Ascending aorta (tissue), 2 donors: ENCODE measurements at regions not wholly inside any gene's neighbourhood (a gene's known extent, or its start where the extent isn't known, plus 50 kb on each side); places are given as distances from the start of the nearest gene placed in this dataset.

ENCODE experiments used
- DNase-seq, 2 donors: peaks; one replicate each; pipeline ENCODE4 v3.0.0-alpha.2; 2019; ENCODE audit warnings: low spot score in 2 of 2
- H3K27ac ChIP-seq, 2 donors: fragments of 200-600 bp; sonication (generic); one replicate each; pipeline ENCODE4 v1.5.1; 2016 to 2017; ENCODE audit warnings: mild to moderate bottlenecking in 1 of 2
- H3K27me3 ChIP-seq: fragments of 200-600 bp; sonication (generic); one replicate; pipeline ENCODE4 v1.5.1; 2017
- H3K36me3 ChIP-seq, 2 donors: fragments of 200-600 bp; sonication (generic); one replicate each; pipeline ENCODE4 v1.5.1; 2016
- H3K4me1 ChIP-seq, 2 donors: fragments of 200-600 bp; sonication (generic); one replicate each; pipeline ENCODE4 v1.5.1; 2016 to 2017; ENCODE audit warnings: mild to moderate bottlenecking in 1 of 2
- H3K4me3 ChIP-seq, 2 donors: fragments of 200-600 bp; sonication (generic); one replicate each; pipeline ENCODE4 v1.5.1; 2016 to 2017; ENCODE audit warnings: mild to moderate bottlenecking in 1 of 2
- H3K9me3 ChIP-seq, 2 donors: fragments of 200-600 bp; sonication (generic); one replicate each; pipeline ENCODE4 v1.5.1; 2016
- intact Hi-C: fragments of 100-400 bp; cut with DNase I; formaldehyde crosslinking; loops from one replicate; pipeline ENCODE4 v1.15.1; 2023
- TF ChIP-seq, protein P1 (sequence below), 3 experiments: fragments of 200-600 bp in 2 of 3; fragments of 450-650 bp in 1 of 3; sonication (generic) in 2 of 3; IDR thresholded peaks; one replicate each; pipeline ENCODE4 v1.5.1; 2016 to 2019; ENCODE audit warnings: antibody characterized with exemption in 3 of 3, mild to moderate bottlenecking in 1 of 3, moderate library complexity in 1 of 3

DNA sequence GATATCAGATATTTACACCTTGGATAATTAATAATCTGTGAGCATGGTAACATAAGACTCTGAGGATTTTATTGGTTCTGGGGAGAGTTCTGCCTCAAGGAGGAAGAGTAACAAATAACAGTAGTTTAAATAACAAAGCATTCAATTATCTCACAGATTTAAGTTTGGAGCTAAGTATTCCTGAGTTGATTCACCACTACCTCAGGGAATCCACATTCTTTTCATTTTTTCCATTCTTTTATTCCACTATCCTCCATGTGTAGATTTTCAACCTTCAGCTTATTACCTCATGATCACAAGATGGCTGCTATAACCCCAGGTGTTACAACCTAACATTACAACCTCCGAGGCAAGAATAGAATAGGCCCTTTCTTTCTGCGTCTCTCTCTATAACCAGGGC is 252.2 kb upstream of the TOX3 start:
- DNase-seq = no peak
- Histone ChIP-seq H3K27me3 (no peaks in the 10 kb centered on the region), H3K27ac (no peak overlapping the region), H3K4me1 (no peaks in the 10 kb centered on the region), H3K4me3 (no peak overlapping the region), H3K9me3 (no peaks in the 10 kb centered on the region), H3K36me3 (no peaks in the 10 kb centered on the region)
- intact Hi-C loops = no loop called here
- TF ChIP-seq, protein P1, sequence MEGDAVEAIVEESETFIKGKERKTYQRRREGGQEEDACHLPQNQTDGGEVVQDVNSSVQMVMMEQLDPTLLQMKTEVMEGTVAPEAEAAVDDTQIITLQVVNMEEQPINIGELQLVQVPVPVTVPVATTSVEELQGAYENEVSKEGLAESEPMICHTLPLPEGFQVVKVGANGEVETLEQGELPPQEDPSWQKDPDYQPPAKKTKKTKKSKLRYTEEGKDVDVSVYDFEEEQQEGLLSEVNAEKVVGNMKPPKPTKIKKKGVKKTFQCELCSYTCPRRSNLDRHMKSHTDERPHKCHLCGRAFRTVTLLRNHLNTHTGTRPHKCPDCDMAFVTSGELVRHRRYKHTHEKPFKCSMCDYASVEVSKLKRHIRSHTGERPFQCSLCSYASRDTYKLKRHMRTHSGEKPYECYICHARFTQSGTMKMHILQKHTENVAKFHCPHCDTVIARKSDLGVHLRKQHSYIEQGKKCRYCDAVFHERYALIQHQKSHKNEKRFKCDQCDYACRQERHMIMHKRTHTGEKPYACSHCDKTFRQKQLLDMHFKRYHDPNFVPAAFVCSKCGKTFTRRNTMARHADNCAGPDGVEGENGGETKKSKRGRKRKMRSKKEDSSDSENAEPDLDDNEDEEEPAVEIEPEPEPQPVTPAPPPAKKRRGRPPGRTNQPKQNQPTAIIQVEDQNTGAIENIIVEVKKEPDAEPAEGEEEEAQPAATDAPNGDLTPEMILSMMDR (IDR thresholded peaks at IDR 0.05) = no peak

DNA sequence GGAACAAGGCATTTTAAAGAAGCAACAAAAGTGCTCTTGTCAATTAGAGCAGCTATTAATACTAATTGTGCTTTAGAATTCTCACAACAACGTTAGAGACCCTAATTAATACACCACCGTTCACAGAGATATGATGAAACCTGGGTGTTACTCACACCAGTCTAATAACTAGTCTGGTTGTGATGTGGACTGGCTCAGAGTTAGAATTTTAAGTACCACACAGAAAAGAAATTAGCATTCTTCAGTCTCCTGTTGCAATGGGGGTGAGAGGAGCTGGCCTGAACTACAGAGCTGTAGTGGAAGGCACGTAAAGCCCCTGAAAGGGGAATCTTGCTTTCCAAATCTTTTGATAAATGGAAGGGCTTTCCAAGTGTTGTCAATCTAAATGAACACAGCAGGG is 240.8 kb upstream of the TOX3 start:
- DNase-seq = no peak
- TF ChIP-seq, protein P1 (IDR thresholded peaks at IDR 0.05) = no peak
- H3K4me3 ChIP-seq = no peak overlapping the region
- H3K27ac ChIP-seq = no peak overlapping the region
- intact Hi-C loops = no loop called here
- H3K9me3 ChIP-seq = no peaks in the 10 kb centered on the region
- no peaks in the 10 kb centered on the region for H3K27me3 ChIP-seq
- H3K4me1 ChIP-seq = no peaks in the 10 kb centered on the region
- no peaks in the 10 kb centered on the region for H3K36me3 ChIP-seq

DNA sequence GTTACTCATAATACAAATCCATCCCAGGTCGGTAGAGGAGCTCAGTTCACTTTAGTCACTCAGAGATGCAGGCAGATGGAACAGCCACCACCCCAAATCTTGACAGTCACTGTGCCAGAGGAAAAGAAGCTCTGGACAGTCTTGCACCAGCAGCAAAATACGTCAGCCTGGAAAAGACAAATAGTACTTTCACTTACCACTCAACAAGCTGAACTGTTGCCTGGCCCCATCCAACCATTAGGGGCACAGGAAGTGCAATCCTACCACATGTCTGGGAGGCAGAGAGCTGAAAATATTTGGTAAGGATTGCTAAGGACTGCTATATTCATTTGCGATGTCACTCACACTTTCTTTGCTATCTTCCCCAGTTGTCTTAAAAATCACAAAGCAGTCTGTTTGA is 239.1 kb upstream of the TOX3 start:
- Histone ChIP-seq H3K27ac (no peak overlapping the region), H3K4me3 (no peak overlapping the region), H3K9me3 (no peaks in the 10 kb centered on the region), H3K4me1 (no peaks in the 10 kb centered on the region), H3K27me3 (no peaks in the 10 kb centered on the region), H3K36me3 (no peaks in the 10 kb centered on the region)
- TF ChIP-seq, protein P1 (IDR thresholded peaks at IDR 0.05) = no peak
- DNase-seq = no peak
- intact Hi-C loops = no loop called here

DNA sequence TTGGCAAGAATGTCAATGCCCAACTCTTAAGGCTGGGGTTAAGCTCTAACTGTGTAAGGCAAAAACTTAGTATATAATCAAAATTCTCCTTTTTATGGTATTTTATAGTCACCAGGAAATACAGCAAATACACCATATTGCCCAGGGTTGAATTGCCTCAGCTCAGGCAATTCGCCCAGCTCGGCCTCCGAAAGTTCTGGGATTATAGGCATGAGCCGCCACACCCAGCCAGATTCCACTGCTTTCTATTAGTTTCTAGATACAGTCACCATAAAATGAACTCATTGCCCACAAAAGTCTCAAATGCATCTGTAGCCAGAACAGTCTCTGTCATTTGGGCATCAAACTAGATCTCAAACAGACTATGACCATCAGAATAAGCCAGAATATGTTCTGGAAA is 238.7 kb upstream of the TOX3 start:
- intact Hi-C loops = no loop called here
- H3K27me3 ChIP-seq = no peaks in the 10 kb centered on the region
- no peak overlapping the region for H3K4me3 ChIP-seq
- DNase-seq = no peak
- H3K4me1 ChIP-seq = no peaks in the 10 kb centered on the region
- no peaks in the 10 kb centered on the region for H3K36me3 ChIP-seq
- TF ChIP-seq, protein P1 (IDR thresholded peaks at IDR 0.05) = no peak
- no peak overlapping the region for H3K27ac ChIP-seq
- no peaks in the 10 kb centered on the region for H3K9me3 ChIP-seq

DNA sequence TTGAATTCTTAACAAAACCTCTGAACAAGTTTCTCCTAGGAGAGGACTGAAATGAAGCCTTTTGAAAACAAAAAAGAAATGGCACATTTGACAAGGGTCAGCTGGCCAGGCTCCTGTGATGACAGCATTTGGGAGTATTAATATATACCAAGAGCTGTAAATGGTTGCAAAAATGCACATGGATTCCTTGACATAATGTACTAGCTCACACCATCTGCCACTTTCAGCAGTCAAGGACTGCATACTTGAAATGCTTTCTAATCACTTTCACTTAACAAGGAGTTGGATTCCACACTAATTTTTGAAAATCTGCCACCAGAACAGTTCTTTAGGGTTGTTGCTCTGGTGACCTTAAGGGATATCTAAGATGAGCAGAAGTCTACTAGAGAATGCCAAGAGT is 236.7 kb upstream of the TOX3 start:
- Histone ChIP-seq H3K9me3 (no peaks in the 10 kb centered on the region), H3K36me3 (no peaks in the 10 kb centered on the region), H3K27me3 (no peaks in the 10 kb centered on the region), H3K27ac (no peak overlapping the region), H3K4me3 (no peak overlapping the region), H3K4me1 (no peaks in the 10 kb centered on the region)
- TF ChIP-seq, protein P1 (IDR thresholded peaks at IDR 0.05) = no peak
- no peak for DNase-seq
- intact Hi-C loops = no loop called here

DNA sequence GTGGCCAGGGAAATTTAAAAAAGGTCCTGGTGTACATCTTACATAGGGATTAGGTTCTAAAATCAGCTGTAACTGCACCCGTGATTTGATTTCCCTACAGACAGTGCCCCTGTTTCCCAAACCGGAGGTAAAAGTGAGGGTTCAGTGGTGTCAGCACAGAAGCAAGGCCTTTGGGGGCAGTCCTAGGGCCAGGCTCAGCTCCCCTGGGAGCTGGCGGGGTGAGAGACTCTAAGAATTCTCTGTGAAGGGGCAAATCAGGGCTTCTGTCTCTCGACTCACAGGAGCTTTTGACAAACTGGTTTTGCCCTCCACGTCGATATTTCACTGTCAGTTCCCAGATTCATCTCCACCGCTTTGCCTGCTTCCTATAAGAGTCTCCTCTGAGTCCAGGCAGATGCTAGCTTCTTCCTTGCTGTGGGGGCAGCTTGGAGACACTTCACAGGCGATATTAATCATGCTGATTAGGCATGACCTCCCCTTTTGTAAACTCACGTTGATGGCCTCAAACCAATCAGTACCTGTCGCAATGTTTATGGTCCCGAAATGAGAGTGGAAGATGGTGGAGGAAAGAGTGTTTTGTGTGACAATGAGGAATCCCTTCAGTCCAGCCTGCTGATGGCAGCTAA is 234.2 kb upstream of the TOX3 start:
- H3K27ac ChIP-seq = no peak overlapping the region

More for the DNA sequence above, 234.2 kb upstream of the TOX3 start:
- intact Hi-C loops = no loop called here
- no peaks in the 10 kb centered on the region for H3K4me1 ChIP-seq
- no peak for DNase-seq
- H3K9me3 ChIP-seq = no peaks in the 10 kb centered on the region
- H3K36me3 ChIP-seq = no peaks in the 10 kb centered on the region
- H3K27me3 ChIP-seq = no peaks in the 10 kb centered on the region
- no peak overlapping the region for H3K4me3 ChIP-seq
- TF ChIP-seq, protein P1 (IDR thresholded peaks at IDR 0.05) = no peak
